HEK293 (cell line): ENCODE measurements at regions not wholly inside any gene's neighbourhood (a gene's known extent, or its start where the extent isn't known, plus 50 kb on each side); places are given as distances from the start of the nearest gene placed in this dataset.

Experiments used
- CTCF ChIA-PET: fragments of 350-600 bp; formaldehyde crosslinking; extraction: SDS; loops from one replicate; lab custom pipeline; 2021; ENCODE audit warnings: antibody characterized with exemption; lab: Yijun Ruan, JAX
- POLR2A ChIA-PET: fragments of 300-600 bp; formaldehyde crosslinking; extraction: SDS; loops from one replicate; lab custom pipeline; 2020; ENCODE audit warnings: antibody characterized with exemption, inconsistent platforms; lab: Yijun Ruan, JAX
- H3K27ac ChIP-seq: fragments of 200-500 bp; sonication (Bioruptor generic); 2 replicates; pipeline ENCODE4 v1.5.1; 2014; ENCODE audit warnings: low read depth, low read length, control low read depth, inconsistent platforms; ENCODE audit errors: extremely low read depth
- H3K36me3 ChIP-seq, 2 experiments: fragments of 200-500 bp in 1 of 2; sonication (Bioruptor generic) in 1 of 2; 1 replicate in 1 of 2; 2 replicates in 1 of 2; pipeline ENCODE4 v1.5.1; 2014 to 2017; ENCODE audit warnings: inconsistent platforms in 2 of 2, low read length in 2 of 2; ENCODE audit not compliant: control insufficient read depth in 2 of 2, insufficient read depth in 1 of 2
- H3K4me1 ChIP-seq: fragments of 200-500 bp; sonication (Bioruptor generic); 2 replicates; pipeline ENCODE4 v1.5.1; 2014; ENCODE audit warnings: mild to moderate bottlenecking, low read length, inconsistent platforms; ENCODE audit not compliant: control insufficient read depth, insufficient read depth
- H3K4me3 ChIP-seq: 2 replicates; pipeline ENCODE4 v1.5.1; 2011; ENCODE audit warnings: low read depth, mild to moderate bottlenecking, control low read depth, low read length, moderate library complexity
- H3K9me3 ChIP-seq: fragments of 200-500 bp; sonication (Bioruptor generic); 2 replicates; pipeline ENCODE4 v1.5.1; 2014; ENCODE audit warnings: low read depth, low read length, inconsistent platforms; ENCODE audit not compliant: control insufficient read depth, insufficient read depth
- KLF9 ChIP-seq: fragments of 450-650 bp; formaldehyde crosslinking; IDR thresholded peaks from 2 replicates; pipeline ENCODE4 v1.5.1; 2016; ENCODE audit warnings: missing biosample characterization, missing genetic modification characterization, low read depth
- PRDM10 ChIP-seq: fragments of 450-650 bp; formaldehyde crosslinking; IDR thresholded peaks from 2 replicates; pipeline ENCODE4 v1.5.1; 2016; ENCODE audit warnings: missing biosample characterization, missing genetic modification characterization
- ZBTB20 ChIP-seq: fragments of 450-650 bp; formaldehyde crosslinking; IDR thresholded peaks from 2 replicates; pipeline ENCODE4 v1.5.1; 2016; ENCODE audit warnings: missing biosample characterization, missing genetic modification characterization
- ZBTB48 ChIP-seq: fragments of 450-650 bp; formaldehyde crosslinking; IDR thresholded peaks from 2 replicates; pipeline ENCODE4 v1.5.1; 2016; ENCODE audit warnings: missing biosample characterization, missing genetic modification characterization
- ZBTB8A ChIP-seq: fragments of 450-650 bp; formaldehyde crosslinking; IDR thresholded peaks from 2 replicates; pipeline ENCODE4 v1.5.1; 2016; ENCODE audit warnings: missing biosample characterization, missing genetic modification characterization
- ZFP41 ChIP-seq: fragments of 450-650 bp; formaldehyde crosslinking; IDR thresholded peaks from 2 replicates; pipeline ENCODE4 v1.5.1; 2016; ENCODE audit warnings: missing biosample characterization, missing genetic modification characterization, borderline replicate concordance
- ZNF239 ChIP-seq: fragments of 450-650 bp; formaldehyde crosslinking; IDR thresholded peaks from 2 replicates; pipeline ENCODE4 v1.5.1; 2016; ENCODE audit warnings: missing biosample characterization, missing genetic modification characterization
- ZNF366 ChIP-seq: fragments of 450-650 bp; formaldehyde crosslinking; conservative IDR thresholded peaks from 2 replicates; pipeline ENCODE4 v1.5.1; 2016; ENCODE audit warnings: missing biosample characterization, missing genetic modification characterization
- ZNF398 ChIP-seq: fragments of 450-650 bp; formaldehyde crosslinking; IDR thresholded peaks from 2 replicates; pipeline ENCODE4 v1.5.1; 2017; ENCODE audit warnings: missing biosample characterization, missing genetic modification characterization
- ZNF404 ChIP-seq: fragments of 450-650 bp; formaldehyde crosslinking; IDR thresholded peaks from 2 replicates; pipeline ENCODE4 v1.5.1; 2017; ENCODE audit warnings: missing biosample characterization, missing genetic modification characterization
- ZNF521 ChIP-seq: fragments of 450-650 bp; formaldehyde crosslinking; IDR thresholded peaks from 2 replicates; pipeline ENCODE4 v1.5.1; 2017; ENCODE audit warnings: missing biosample characterization, mild to moderate bottlenecking, missing genetic modification characterization
- ZNF555 ChIP-seq: fragments of 450-650 bp; formaldehyde crosslinking; conservative IDR thresholded peaks from 2 replicates; pipeline ENCODE4 v1.5.1; 2017; ENCODE audit warnings: missing biosample characterization, mild to moderate bottlenecking, missing genetic modification characterization, inconsistent platforms
- ZNF560 ChIP-seq: fragments of 450-650 bp; formaldehyde crosslinking; IDR thresholded peaks from 2 replicates; pipeline ENCODE4 v1.5.1; 2017; ENCODE audit warnings: missing biosample characterization, missing genetic modification characterization, borderline replicate concordance
- ZNF596 ChIP-seq: fragments of 450-650 bp; IDR thresholded peaks from 2 replicates; pipeline ENCODE4 v1.5.0; 2018; ENCODE audit warnings: missing biosample characterization, mild to moderate bottlenecking, missing genetic modification characterization, moderate library complexity
- ZNF777 ChIP-seq: fragments of 450-650 bp; formaldehyde crosslinking; IDR thresholded peaks from 2 replicates; pipeline ENCODE4 v1.5.1; 2017; ENCODE audit warnings: missing biosample characterization, missing genetic modification characterization, borderline replicate concordance
- ZNF791 ChIP-seq: fragments of 450-650 bp; formaldehyde crosslinking; IDR thresholded peaks from 2 replicates; pipeline ENCODE4 v1.5.1; 2016; ENCODE audit warnings: missing biosample characterization, missing genetic modification characterization
- TF ChIP-seq, protein P1 (sequence below): fragments of 450-650 bp; formaldehyde crosslinking; IDR thresholded peaks from 2 replicates; pipeline ENCODE4 v1.5.1; 2016; ENCODE audit warnings: missing biosample characterization, missing genetic modification characterization, borderline replicate concordance
- TF ChIP-seq, protein P2 (sequence below): fragments of 450-650 bp; formaldehyde crosslinking; IDR thresholded peaks from 2 replicates; pipeline ENCODE4 v1.5.1; 2016; ENCODE audit warnings: missing biosample characterization, missing genetic modification characterization, low read depth

DNA sequence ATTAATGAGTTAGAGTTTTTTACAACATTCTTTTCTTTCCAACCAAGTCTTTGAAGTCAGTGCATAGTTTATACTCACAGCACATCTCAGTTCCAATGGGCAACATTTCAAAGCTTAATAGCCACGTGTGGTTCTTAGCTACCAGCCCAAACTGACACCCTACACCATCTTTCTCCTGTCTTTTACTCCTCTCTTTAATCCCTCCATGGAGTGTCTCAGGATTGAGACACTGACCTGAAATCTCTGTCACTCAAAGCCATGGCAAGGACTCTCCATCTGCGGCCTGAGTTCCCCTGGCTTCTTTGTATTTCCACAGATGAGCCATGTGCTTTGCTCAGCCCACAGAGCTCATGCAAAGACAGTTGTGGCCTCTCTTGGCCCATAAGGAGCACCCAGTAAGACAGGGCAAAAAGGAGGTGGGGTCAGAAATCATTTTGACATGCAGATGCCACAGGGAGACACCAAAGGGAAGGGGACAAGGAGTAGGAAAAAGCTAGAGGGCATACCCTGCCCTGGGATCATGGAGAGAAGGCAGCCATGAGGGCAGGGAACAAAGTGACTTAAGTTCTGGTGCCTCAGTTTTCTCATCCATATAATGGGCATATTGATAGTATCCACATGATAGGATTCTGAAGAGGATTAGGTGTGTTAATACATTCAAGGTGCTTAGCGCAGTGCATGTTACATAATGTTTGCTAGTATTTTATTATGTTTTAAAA, 493.6 kb upstream of the PROK2 start:
- H3K9me3 ChIP-seq, result no peaks in the 10 kb centered on the region
- H3K4me3 ChIP-seq, result no peak overlapping the region
- ChIA-PET CTCF (no interaction called here), POLR2A (no interaction called here)
- no peaks in the 10 kb centered on the region for H3K36me3 ChIP-seq
- no peak overlapping the region for H3K27ac ChIP-seq
- TF ChIP-seq ZNF366 (tag by site-specific recombination) (no peak), ZNF791 (no peak), ZBTB48 (no peak), PRDM10 (tag by site-specific recombination) (no peak), ZNF398 (tag by site-specific recombination) (no peak), ZFP41 (tag by site-specific recombination) (no peak), ZNF560 (tag by site-specific recombination) (no peak), ZBTB20 (no peak), ZNF521 (tag by site-specific recombination) (no peak), ZNF555 (tag by site-specific recombination) (no peak), ZNF596 (no peak), ZNF404 (tag by site-specific recombination) (no peak), KLF9 (no peak), ZNF777 (tag by site-specific recombination) (no peak), ZNF239 (tag by site-specific recombination) (no peak), ZBTB8A (tag by site-specific recombination) (no peak)
- TF ChIP-seq, protein P1, sequence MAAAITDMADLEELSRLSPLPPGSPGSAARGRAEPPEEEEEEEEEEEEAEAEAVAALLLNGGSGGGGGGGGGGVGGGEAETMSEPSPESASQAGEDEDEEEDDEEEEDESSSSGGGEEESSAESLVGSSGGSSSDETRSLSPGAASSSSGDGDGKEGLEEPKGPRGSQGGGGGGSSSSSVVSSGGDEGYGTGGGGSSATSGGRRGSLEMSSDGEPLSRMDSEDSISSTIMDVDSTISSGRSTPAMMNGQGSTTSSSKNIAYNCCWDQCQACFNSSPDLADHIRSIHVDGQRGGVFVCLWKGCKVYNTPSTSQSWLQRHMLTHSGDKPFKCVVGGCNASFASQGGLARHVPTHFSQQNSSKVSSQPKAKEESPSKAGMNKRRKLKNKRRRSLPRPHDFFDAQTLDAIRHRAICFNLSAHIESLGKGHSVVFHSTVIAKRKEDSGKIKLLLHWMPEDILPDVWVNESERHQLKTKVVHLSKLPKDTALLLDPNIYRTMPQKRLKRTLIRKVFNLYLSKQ, result no peak
- TF ChIP-seq, protein P2, sequence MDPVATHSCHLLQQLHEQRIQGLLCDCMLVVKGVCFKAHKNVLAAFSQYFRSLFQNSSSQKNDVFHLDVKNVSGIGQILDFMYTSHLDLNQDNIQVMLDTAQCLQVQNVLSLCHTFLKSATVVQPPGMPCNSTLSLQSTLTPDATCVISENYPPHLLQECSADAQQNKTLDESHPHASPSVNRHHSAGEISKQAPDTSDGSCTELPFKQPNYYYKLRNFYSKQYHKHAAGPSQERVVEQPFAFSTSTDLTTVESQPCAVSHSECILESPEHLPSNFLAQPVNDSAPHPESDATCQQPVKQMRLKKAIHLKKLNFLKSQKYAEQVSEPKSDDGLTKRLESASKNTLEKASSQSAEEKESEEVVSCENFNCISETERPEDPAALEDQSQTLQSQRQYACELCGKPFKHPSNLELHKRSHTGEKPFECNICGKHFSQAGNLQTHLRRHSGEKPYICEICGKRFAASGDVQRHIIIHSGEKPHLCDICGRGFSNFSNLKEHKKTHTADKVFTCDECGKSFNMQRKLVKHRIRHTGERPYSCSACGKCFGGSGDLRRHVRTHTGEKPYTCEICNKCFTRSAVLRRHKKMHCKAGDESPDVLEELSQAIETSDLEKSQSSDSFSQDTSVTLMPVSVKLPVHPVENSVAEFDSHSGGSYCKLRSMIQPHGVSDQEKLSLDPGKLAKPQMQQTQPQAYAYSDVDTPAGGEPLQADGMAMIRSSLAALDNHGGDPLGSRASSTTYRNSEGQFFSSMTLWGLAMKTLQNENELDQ, result no peak
- peaks cover 12% of the 10 kb centered on the region; the same call in 1 of the 2 replicates for H3K4me1 ChIP-seq
